Osteoblast (primary cell): ENCODE measurements at regions not wholly inside any gene's neighbourhood (a gene's known extent, or its start where the extent isn't known, plus 50 kb on each side); places are given as distances from the start of the nearest gene placed in this dataset.

ENCODE experiments used
- DNase-seq: peaks from one replicate; pipeline ENCODE4 v3.0.0; 2011; ENCODE audit warnings: low spot score, mixed read lengths; ENCODE audit not compliant: insufficient read length; ENCODE audit errors: missing footprints
- H2AFZ ChIP-seq: 2 replicates; pipeline ENCODE4 v1.6.0; 2011; ENCODE audit warnings: mild to moderate bottlenecking, low read length
- H3K27ac ChIP-seq: 2 replicates; pipeline ENCODE4 v1.5.1; 2011; ENCODE audit warnings: mild to moderate bottlenecking, low read depth, low read length, moderate library complexity
- H3K27me3 ChIP-seq: 2 replicates; pipeline ENCODE4 v1.6.0; 2012; ENCODE audit warnings: mild to moderate bottlenecking, control low read depth, inconsistent platforms, low read length, moderate library complexity; ENCODE audit not compliant: insufficient read depth
- H3K36me3 ChIP-seq: 2 replicates; pipeline ENCODE4 v1.5.1; 2011; ENCODE audit warnings: mild to moderate bottlenecking, low read length, control low read depth, moderate library complexity; ENCODE audit not compliant: insufficient read depth
- H3K4me1 ChIP-seq: 2 replicates; pipeline ENCODE4 v1.5.1; 2011; ENCODE audit warnings: mild to moderate bottlenecking, low read length, control low read depth, moderate library complexity; ENCODE audit not compliant: insufficient read depth
- H3K4me2 ChIP-seq: 2 replicates; pipeline ENCODE4 v1.6.0; 2011; ENCODE audit warnings: mild to moderate bottlenecking, low read length; ENCODE audit not compliant: insufficient read depth
- H3K4me3 ChIP-seq: fragments of 200-600 bp; sonication (generic); 3 replicates; pipeline ENCODE4 v1.5.1; 2012; ENCODE audit warnings: mild to moderate bottlenecking, low read length, inconsistent platforms; ENCODE audit not compliant: insufficient read depth
- H3K79me2 ChIP-seq: 2 replicates; pipeline ENCODE4 v1.6.0; 2012; ENCODE audit warnings: mild to moderate bottlenecking, low read length, control low read depth, inconsistent platforms; ENCODE audit not compliant: insufficient read depth
- H3K9me3 ChIP-seq: 2 replicates; pipeline ENCODE4 v1.5.1; 2011; ENCODE audit warnings: low read depth, low read length, control low read depth
- H4K20me1 ChIP-seq: 2 replicates; pipeline ENCODE4 v1.6.0; 2012; ENCODE audit warnings: mild to moderate bottlenecking, low read length, control low read depth; ENCODE audit not compliant: insufficient read depth
- CTCF ChIP-seq: IDR thresholded peaks from 2 replicates; pipeline ENCODE4 v1.5.1; 2011; ENCODE audit warnings: mild to moderate bottlenecking, low read depth, low read length, moderate library complexity; ENCODE audit errors: extremely low read depth

- no peak for DNase-seq
- Histone ChIP-seq H3K9me3 (no peaks in the 10 kb centered on the region), H3K4me1 (no peaks in the 10 kb centered on the region), H3K27ac (no peak overlapping the region), H3K79me2 (no peaks in the 10 kb centered on the region), H2AFZ (no peak overlapping the region), H3K4me3 (no peak overlapping the region), H4K20me1 (no peaks in the 10 kb centered on the region), H3K27me3 (no peaks in the 10 kb centered on the region), H3K36me3 (no peaks in the 10 kb centered on the region), H3K4me2 (no peak overlapping the region)
- no peak for TF ChIP-seq CTCF
These were observed 124.7 kb downstream of the ICOS start for GRCh38 chr2:204061241-204061640.

GRCh38 chr2:204064119-204064518, 127.6 kb downstream of the ICOS start:
- DNase-seq: no peak
- H3K27ac ChIP-seq: no peak overlapping the region
- TF ChIP-seq CTCF: no peak

GRCh38 chr2:204065566-204065965, 129.0 kb downstream of the ICOS start:
- Histone ChIP-seq H3K4me1 (no peaks in the 10 kb centered on the region), H3K4me3 (no peak overlapping the region), H3K36me3 (no peaks in the 10 kb centered on the region), H3K79me2 (no peaks in the 10 kb centered on the region), H2AFZ (no peak overlapping the region), H3K27ac (no peak overlapping the region), H3K4me2 (no peak overlapping the region), H4K20me1 (no peaks in the 10 kb centered on the region), H3K9me3 (no peaks in the 10 kb centered on the region), H3K27me3 (no peaks in the 10 kb centered on the region)
- no peak for DNase-seq
- TF ChIP-seq CTCF: no peak

More at GRCh38 chr2:204064119-204064518, 127.6 kb downstream of the ICOS start:
- H3K4me2 ChIP-seq: no peak overlapping the region
- H3K79me2 ChIP-seq: no peaks in the 10 kb centered on the region
- no peaks in the 10 kb centered on the region for H3K36me3 ChIP-seq
- H3K4me1 ChIP-seq: no peaks in the 10 kb centered on the region
- no peaks in the 10 kb centered on the region for H4K20me1 ChIP-seq
- H3K9me3 ChIP-seq: no peaks in the 10 kb centered on the region
- no peak overlapping the region for H2AFZ ChIP-seq
- H3K4me3 ChIP-seq: no peak overlapping the region
- no peaks in the 10 kb centered on the region for H3K27me3 ChIP-seq

- Histone ChIP-seq H3K36me3 (no peaks in the 10 kb centered on the region), H2AFZ (no peak overlapping the region), H3K27ac (no peak overlapping the region), H4K20me1 (no peaks in the 10 kb centered on the region), H3K27me3 (no peaks in the 10 kb centered on the region), H3K4me2 (no peak overlapping the region), H3K4me3 (no peak overlapping the region), H3K4me1 (no peaks in the 10 kb centered on the region), H3K9me3 (no peaks in the 10 kb centered on the region), H3K79me2 (no peaks in the 10 kb centered on the region)
- DNase-seq: no peak
- no peak for TF ChIP-seq CTCF
These were observed 129.5 kb downstream of the ICOS start for GRCh38 chr2:204066051-204066450.
